Activated CD4-positive, alpha-beta T cell treated with anti-CD3 and anti-CD28 coated beads, Interleukin-2, amount 10 ng/mL, durations not matched to agents 24 days and 14 days (primary cell): ENCODE measurements at regions not wholly inside any gene's neighbourhood (a gene's known extent, or its start where the extent isn't known, plus 50 kb on each side); places are given as distances from the start of the nearest gene placed in this dataset.
A peak's percentile ranks its signal among the peaks of the same experiment; 100 is the strongest.

Source experiments
- DNase-seq: peaks from one replicate; pipeline ENCODE4 v3.0.0; 2022
- H3K27ac Mint-ChIP-seq: one replicate; pipeline ENCODE4 v1.8.0; 2022; ENCODE audit warnings: mild to moderate bottlenecking, mixed read lengths
- H3K27me3 Mint-ChIP-seq: one replicate; pipeline ENCODE4 v1.8.0; 2022; ENCODE audit warnings: mixed read lengths
- H3K36me3 Mint-ChIP-seq: one replicate; pipeline ENCODE4 v1.8.0; 2022; ENCODE audit warnings: low read depth, mild to moderate bottlenecking, mixed read lengths
- H3K4me1 Mint-ChIP-seq: one replicate; pipeline ENCODE4 v1.8.0; 2021; ENCODE audit warnings: mixed read lengths
- H3K4me3 Mint-ChIP-seq: one replicate; pipeline ENCODE4 v1.8.0; 2022; ENCODE audit warnings: mild to moderate bottlenecking, moderate library complexity, mixed read lengths
- H3K9me3 Mint-ChIP-seq: one replicate; pipeline ENCODE4 v1.8.0; 2021; ENCODE audit warnings: mixed read lengths
- intact Hi-C: fragments of 100-400 bp; cut with micrococcal nuclease; formaldehyde crosslinking; loops from one replicate; pipeline ENCODE4 v1.15.1; 2023

DNA sequence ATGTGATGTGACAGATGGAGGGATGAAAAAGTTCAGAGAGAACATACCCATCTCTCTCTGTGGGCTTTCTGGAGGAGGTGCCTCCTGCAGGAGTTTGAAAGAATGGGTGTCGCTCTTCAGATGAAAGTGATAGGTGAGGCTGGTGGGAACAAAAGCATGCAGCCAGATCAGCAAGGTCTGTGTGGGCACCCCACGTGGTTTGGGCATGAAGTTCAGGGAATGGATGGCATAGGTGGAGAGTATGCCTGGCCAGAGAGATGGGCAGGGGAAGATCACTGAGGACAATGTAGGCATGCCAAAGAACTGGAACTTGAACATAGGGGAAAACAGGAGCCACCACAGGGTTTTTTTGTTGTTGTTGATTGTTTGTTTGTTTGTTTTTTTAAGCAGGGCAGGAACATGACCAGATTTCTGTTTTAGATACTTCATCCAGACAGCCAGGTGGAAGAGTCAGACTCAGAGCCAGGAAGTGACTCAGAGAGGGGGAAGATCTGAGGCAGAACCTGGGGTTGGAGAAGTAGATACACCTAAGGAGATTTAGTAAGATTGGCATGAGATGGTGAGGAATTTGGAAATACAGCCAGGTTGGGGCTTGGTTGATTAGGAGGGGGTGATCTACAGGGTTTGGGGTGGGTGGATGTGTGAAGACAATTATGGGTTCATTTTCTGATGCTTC, 64.8 kb upstream of the CLSTN2 start:
- no peaks in the 10 kb centered on the region for H3K27me3 Mint-ChIP-seq
- H3K9me3 Mint-ChIP-seq = peaks cover 8% of the 10 kb centered on the region
- no peaks in the 10 kb centered on the region for H3K4me1 Mint-ChIP-seq
- no peak overlapping the region for H3K4me3 Mint-ChIP-seq
- no peaks in the 10 kb centered on the region for H3K36me3 Mint-ChIP-seq
- no peak for DNase-seq
- intact Hi-C loops = no loop called here
- no peak overlapping the region for H3K27ac Mint-ChIP-seq

DNA sequence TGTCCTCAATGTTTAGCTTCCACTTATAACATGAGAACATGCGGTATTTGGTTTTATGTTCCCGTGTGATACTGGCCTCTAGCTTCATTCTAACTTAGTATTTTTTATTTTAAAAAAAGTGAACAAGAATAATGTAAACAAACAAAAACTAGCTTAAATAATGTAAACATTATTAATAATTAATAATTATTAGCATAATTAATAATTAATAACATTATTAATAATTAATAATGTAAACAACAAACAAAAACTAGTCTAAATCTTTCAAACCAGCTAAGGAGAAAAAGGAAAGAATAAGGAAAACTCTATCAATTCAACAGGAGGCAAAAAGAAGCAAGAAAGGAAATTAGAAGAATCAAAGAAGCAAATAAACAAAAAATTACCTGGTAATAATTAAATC, 66.2 kb upstream of the CLSTN2 start:
- H3K4me1 Mint-ChIP-seq = no peaks in the 10 kb centered on the region
- no peak overlapping the region for H3K27ac Mint-ChIP-seq
- H3K36me3 Mint-ChIP-seq = no peaks in the 10 kb centered on the region
- H3K4me3 Mint-ChIP-seq = no peak overlapping the region
- DNase-seq = no peak
- H3K27me3 Mint-ChIP-seq = no peaks in the 10 kb centered on the region
- H3K9me3 Mint-ChIP-seq = peaks cover 5% of the 10 kb centered on the region
- intact Hi-C loops = no loop called here

DNA sequence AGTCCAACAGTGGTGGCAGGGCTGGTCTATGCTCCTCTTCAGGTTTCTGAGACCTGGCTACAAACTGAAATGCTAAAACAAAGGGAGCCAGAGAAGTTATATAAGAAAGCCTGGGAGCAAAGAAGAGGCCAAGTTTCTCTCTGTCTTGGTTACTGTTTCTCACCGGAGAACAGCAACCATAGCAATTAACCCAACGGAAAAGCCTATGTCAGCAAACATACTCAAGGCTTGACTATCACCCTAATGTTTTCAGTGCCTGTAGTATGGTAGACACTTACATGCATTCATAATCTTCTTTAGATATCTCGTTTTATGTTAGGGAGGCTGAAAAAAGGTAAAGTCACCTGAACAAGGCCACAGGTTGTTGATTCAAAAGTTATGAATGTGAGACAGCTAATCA, 86.3 kb upstream of the CLSTN2 start:
- peak; percentile 16 for DNase-seq
- no peaks in the 10 kb centered on the region for H3K4me1 Mint-ChIP-seq
- H3K36me3 Mint-ChIP-seq = no peaks in the 10 kb centered on the region
- intact Hi-C loops = no loop called here
- no peaks in the 10 kb centered on the region for H3K27me3 Mint-ChIP-seq
- H3K4me3 Mint-ChIP-seq = no peak overlapping the region
- peaks cover 13% of the 10 kb centered on the region for H3K9me3 Mint-ChIP-seq
- H3K27ac Mint-ChIP-seq = no peak overlapping the region

DNA sequence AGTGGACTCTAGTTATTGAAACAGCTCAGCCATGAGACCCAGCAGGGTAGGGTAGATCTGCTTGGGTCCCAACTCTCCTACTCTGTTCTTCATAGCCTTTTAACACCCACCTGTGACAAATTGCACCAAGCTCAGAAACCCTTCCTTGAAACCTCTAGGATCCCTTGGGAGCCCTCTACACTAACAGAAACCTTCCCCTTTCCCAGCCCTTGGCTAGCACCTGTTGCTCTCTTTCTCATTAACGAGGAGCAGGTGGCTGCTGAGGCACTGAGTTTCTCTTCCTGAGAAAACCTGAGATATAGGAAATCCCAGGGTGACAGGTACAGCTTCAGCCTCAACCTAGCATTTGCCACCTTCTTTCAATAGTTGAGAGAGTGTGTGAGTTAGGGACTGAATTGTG, 88.3 kb upstream of the CLSTN2 start:
- H3K27me3 Mint-ChIP-seq = no peaks in the 10 kb centered on the region
- no peak for DNase-seq
- H3K4me1 Mint-ChIP-seq = no peaks in the 10 kb centered on the region
- peaks cover 3% of the 10 kb centered on the region for H3K9me3 Mint-ChIP-seq
- H3K36me3 Mint-ChIP-seq = no peaks in the 10 kb centered on the region
- H3K4me3 Mint-ChIP-seq = no peak overlapping the region
- intact Hi-C loops = no loop called here
- H3K27ac Mint-ChIP-seq = no peak overlapping the region

DNA sequence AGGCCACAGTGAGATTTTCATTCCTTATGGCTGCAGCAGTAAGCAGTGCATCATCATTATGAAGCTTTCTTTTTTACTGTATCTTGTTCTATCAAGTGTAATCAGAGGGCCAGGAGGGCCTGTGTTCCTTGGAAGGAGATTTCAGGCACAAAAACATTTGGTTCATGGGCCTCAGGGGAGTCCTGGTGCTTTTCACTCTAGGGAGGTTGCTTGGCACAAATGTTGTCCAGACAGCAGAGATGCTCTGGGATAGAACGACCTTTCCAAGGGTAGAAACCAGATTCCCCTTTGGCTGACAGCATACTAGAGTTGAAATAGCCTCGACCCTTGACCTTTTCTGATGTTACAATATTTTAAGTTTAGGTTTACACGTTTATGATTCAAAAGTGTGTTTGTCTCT, 95.3 kb upstream of the CLSTN2 start:
- no peak for DNase-seq
- H3K36me3 Mint-ChIP-seq = no peaks in the 10 kb centered on the region
- H3K4me3 Mint-ChIP-seq = no peak overlapping the region
- intact Hi-C loops = no loop called here
- H3K9me3 Mint-ChIP-seq = no peaks in the 10 kb centered on the region
- no peaks in the 10 kb centered on the region for H3K27me3 Mint-ChIP-seq
- H3K4me1 Mint-ChIP-seq = no peaks in the 10 kb centered on the region
- H3K27ac Mint-ChIP-seq = no peak overlapping the region

DNA sequence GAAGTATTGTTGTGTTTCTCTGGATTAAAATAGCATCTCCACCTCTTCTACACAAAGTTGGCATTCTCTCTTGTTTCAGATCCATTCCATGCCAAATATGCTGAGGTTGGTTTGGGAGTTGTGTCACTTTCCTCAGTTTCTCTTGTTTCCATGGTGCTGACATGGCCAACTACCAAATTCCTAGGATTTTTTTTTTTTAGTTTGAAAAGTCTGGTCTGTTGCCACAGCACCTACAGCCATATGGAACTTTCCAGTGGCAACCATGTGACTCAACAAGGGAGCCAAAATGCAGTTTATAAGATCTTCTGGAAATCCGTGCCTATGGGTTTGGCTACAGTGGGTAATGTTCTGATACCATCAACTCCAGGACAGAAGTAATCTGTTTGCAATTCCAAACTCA, 96.0 kb upstream of the CLSTN2 start:
- H3K4me3 Mint-ChIP-seq = no peak overlapping the region
- no peak for DNase-seq
- H3K4me1 Mint-ChIP-seq = no peaks in the 10 kb centered on the region
- H3K9me3 Mint-ChIP-seq = no peaks in the 10 kb centered on the region
- H3K27ac Mint-ChIP-seq = no peak overlapping the region
- no peaks in the 10 kb centered on the region for H3K36me3 Mint-ChIP-seq
- H3K27me3 Mint-ChIP-seq = no peaks in the 10 kb centered on the region
- intact Hi-C loops = no loop called here

DNA sequence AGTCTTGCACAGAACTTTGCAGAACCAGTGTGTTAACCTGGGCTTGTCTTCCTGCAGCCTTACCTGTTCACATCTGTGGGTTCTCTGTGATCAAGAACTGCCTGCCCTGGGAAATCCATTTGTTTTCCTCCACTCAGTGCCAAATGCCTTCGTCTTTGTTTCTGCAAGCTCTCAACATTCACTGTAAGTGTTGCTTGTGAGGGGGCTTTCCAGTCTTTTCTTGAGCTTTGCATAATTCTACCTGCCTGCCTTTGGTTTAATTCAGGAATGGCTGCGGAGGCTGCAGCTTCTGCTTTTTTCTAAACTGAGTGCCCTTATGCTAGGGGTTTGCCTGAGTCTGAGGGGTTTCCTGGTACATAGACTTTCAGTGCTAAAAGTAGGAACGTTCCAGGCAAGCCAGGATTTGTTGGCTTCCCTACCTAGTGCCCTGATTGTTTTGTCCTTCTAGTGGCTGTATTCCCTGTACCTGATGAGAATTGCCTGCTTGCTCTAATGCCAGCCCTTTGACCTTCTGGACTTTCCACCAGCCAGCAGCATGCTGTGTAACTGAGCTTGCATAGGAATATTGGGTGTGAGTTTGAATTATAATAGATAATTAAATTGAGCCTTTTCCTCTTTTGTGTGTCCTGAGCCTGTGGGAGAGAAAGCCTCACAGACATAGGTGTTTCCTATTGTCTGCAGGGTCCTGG, 96.6 kb upstream of the CLSTN2 start:
- Mint-ChIP-seq H3K27me3 (no peaks in the 10 kb centered on the region), H3K4me3 (no peak overlapping the region), H3K27ac (no peak overlapping the region), H3K36me3 (no peaks in the 10 kb centered on the region), H3K9me3 (no peaks in the 10 kb centered on the region), H3K4me1 (no peaks in the 10 kb centered on the region)
- intact Hi-C loops = no loop called here
- DNase-seq = no peak

DNA sequence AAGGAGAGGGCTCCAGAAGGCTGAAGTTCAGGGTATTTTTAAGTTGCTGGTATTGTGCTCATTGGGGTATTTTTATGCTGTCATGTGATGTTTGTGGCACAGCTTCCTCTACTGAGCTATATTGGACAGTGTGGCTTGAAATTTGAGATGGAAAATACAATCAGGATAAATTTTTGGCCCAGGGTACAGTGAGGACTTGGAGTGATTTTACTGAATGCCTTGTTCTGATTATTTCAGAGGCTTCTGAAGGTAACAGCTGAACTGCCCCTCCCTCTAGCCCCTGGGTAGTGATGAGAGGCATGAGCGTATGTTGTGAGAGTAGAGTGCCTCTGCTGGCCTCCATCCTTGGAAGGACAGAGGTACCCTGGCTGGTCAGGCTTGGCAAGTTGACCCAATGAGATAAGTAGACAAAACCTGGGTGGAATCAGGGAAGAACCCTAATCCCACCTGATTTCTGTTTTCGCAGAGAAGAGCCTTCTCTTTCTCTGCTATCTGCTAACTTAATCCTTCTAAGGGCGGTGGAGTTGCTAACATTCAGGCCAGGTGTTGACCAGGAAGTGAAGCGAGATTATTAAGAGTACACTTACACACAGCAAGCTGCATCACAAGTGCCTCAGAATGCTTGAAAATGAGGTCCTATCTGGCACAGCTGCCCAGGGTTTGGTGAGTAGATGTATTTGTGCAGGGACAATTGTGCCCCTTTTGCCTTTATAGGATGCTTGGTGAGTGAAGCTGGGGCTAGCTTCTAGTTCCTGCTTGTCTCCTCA, 98.1 kb upstream of the CLSTN2 start:
- Mint-ChIP-seq H3K27me3 (no peaks in the 10 kb centered on the region), H3K36me3 (no peaks in the 10 kb centered on the region), H3K4me3 (no peak overlapping the region), H3K27ac (no peak overlapping the region), H3K4me1 (no peaks in the 10 kb centered on the region), H3K9me3 (no peaks in the 10 kb centered on the region)
- DNase-seq = no peak
- intact Hi-C loops = no loop called here

DNA sequence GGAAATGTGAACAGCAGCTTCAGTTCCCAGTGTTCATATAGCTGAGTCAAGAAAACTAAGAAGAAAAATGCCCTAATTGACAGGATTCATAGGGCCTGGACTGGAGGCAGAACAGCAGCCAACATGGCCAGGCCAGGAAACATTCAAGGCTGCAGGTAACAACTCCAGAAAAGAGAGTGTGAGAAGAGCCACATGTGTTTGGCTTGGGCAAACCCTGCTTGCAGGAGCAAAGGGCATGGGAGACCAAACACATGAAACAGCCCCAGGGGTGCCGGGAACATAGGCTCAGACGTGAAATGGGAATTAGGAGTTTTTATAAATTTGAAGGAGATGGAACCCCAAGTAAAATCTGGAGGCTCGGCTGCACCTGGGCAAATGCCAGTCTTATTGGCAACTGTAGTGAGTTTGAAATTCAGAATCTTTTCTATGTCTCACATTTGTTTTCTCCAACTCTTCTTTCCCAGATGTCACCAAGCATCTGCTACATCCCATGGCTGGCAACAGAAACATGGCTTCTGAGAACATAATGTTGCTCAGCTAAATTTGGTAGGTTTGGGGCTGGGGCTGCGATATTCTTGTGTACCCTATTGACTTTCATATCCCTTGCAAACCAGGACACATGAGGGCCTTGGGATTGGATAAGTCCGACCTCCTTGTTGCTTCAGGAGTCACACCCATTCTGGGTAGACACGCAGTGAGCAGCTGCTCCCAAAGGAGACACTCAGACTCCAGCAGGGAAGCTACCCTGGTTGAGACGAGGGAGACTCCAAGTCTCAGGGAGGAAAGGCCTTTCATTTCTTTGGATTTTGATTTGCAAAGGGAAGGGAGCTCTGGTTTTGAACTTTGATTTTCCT, 98.9 kb upstream of the CLSTN2 start:
- no peaks in the 10 kb centered on the region for H3K36me3 Mint-ChIP-seq
- no peak overlapping the region for H3K4me3 Mint-ChIP-seq
- no peak for DNase-seq
- intact Hi-C loops = no loop called here
- no peak overlapping the region for H3K27ac Mint-ChIP-seq
- no peaks in the 10 kb centered on the region for H3K4me1 Mint-ChIP-seq
- H3K27me3 Mint-ChIP-seq = no peaks in the 10 kb centered on the region
- no peaks in the 10 kb centered on the region for H3K9me3 Mint-ChIP-seq

DNA sequence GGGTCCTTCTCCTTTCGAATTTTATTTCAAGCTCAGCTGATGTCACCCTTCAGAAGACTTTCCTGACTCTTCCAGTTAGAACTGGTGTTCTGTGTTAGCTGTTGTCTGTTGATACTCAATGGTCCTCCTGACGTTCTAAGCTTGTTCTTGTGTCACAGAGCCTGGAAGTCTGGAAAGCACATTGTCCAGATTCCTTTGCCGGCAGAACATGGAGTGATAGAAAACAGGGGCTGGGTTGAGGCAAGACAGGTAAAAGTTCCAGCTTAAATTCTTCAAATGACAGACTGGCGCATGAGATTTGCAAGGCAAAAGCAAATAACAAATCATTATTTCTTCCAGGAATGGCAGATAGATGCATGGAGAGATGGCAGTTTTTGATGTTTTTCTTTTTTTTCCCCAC, 102.0 kb upstream of the CLSTN2 start:
- no peak for DNase-seq
- H3K27me3 Mint-ChIP-seq = no peaks in the 10 kb centered on the region
- H3K27ac Mint-ChIP-seq = no peak overlapping the region
- no peaks in the 10 kb centered on the region for H3K4me1 Mint-ChIP-seq
- intact Hi-C loops = no loop called here
- H3K4me3 Mint-ChIP-seq = no peak overlapping the region
- H3K36me3 Mint-ChIP-seq = no peaks in the 10 kb centered on the region
- H3K9me3 Mint-ChIP-seq = no peaks in the 10 kb centered on the region

DNA sequence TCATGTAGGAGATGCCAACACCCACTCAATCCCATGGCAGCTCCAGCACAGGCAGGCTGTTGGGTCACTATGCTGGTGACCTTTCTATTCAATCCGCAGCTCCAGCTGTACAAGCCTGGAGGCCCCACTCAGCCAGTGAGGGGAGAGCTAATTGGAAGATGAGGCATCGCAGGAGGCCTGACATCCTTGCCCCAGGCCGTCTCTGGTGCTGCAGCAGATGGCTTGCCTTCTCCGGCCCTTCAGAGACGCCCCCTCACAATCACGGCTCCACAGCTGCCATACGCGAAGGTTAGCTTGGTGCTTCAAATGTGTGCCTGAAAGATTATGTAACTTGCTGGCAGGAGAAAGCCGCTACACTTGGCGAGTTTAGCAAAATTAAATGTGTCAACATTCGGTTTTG, 104.2 kb upstream of the CLSTN2 start:
- Mint-ChIP-seq H3K36me3 (no peaks in the 10 kb centered on the region), H3K9me3 (no peaks in the 10 kb centered on the region), H3K4me1 (no peaks in the 10 kb centered on the region), H3K4me3 (no peak overlapping the region), H3K27ac (no peak overlapping the region), H3K27me3 (no peaks in the 10 kb centered on the region)
- intact Hi-C loops = no loop called here
- no peak for DNase-seq

DNA sequence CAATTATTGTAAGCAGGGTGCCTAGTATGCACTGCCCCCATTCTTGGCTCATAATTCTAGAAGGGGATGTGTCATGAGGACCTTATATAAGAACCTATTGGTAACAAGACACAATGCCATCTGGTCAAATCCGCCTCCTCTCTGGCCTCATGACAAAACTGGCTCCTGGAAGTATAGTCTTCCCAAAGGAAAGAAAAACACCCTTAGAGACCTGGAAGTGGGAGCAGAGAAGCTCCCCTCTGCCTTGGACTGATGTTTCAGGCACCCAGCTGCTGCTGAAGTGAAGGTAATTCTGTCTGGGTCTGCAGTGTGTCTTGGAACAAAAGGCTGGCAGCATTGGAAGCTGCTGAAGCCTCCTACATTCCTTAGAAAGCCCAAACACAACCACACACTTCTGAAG, 107.2 kb upstream of the CLSTN2 start:
- intact Hi-C loops = no loop called here
- Mint-ChIP-seq H3K27ac (no peak overlapping the region), H3K4me3 (no peak overlapping the region), H3K27me3 (no peaks in the 10 kb centered on the region), H3K9me3 (peaks cover 7% of the 10 kb centered on the region), H3K36me3 (no peaks in the 10 kb centered on the region), H3K4me1 (no peaks in the 10 kb centered on the region)
- DNase-seq = no peak

DNA sequence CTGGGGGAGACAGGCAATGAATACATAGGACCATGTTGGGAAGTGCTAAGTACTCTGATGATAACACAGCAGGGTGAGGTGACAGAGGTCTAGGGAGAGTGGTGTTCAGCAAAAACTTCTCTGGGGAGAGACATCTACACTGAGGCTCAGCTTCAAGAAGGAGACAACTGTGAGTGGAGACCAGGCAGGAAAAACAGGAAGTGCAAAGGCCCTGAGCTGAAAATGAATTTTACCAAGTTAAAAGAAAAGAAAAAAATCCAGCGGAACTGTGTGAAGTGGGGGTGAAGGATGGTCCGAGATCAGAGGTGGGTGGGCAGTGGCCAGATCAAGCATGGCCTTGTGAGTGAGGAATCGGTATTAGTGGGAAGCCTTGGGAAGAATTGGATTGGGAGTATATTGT, 110.1 kb upstream of the CLSTN2 start:
- intact Hi-C loops = no loop called here
- no peak for DNase-seq
- Mint-ChIP-seq H3K27me3 (no peaks in the 10 kb centered on the region), H3K36me3 (no peaks in the 10 kb centered on the region), H3K9me3 (peaks cover 7% of the 10 kb centered on the region), H3K4me1 (no peaks in the 10 kb centered on the region), H3K4me3 (no peak overlapping the region), H3K27ac (no peak overlapping the region)

DNA sequence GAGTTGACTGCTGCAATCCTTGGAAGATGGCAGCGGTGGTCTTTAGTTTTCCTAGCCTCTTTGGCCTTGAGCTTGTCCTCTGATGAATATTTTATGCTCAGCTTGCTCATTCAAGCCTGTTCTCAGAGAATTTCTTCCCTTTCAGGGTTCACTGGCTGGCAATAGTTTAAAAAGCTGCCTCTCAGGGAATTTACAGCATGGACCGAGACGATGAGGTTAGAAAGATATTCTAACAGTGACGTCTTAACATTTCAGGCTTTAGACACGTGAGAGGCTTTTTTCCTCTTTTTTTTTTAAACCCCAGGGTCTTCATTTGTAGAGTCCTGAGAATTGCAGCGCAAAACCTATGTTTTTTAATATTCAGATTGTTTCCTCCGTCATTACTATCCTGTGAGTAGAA, 120.3 kb upstream of the CLSTN2 start:
- Mint-ChIP-seq H3K27ac (no peak overlapping the region), H3K36me3 (no peaks in the 10 kb centered on the region), H3K9me3 (no peaks in the 10 kb centered on the region), H3K27me3 (no peaks in the 10 kb centered on the region), H3K4me1 (no peaks in the 10 kb centered on the region), H3K4me3 (no peak overlapping the region)
- DNase-seq = no peak
- intact Hi-C loops = no loop called here
